ENCODE measurements at regions not wholly inside any gene's neighbourhood (a gene's known extent, or its start where the extent isn't known, plus 50 kb on each side); places are given as distances from the start of the nearest gene placed in this dataset.
"Not testable (repeated sequence)": the region's sequence is repeated elsewhere in the genome, so short reads cannot be mapped to it uniquely, and the experiment has no call there.

GRCh38 chr14:105581551-105582341 lies 55.4 kb downstream of the TMEM121 start:
- DNase-seq (ENCODE audit: low read depth in 3 of 3) = no peak

GRCh38 chr14:105582639-105583038 lies 56.3 kb downstream of the TMEM121 start:
- DNase-seq (ENCODE audit: low read depth in 3 of 3) = no peak

- DNase-seq (ENCODE audit: low read depth in 3 of 3) = not testable (repeated sequence)
Observed at GRCh38 chr14:105583914-105584313, 57.5 kb downstream of the TMEM121 start.

GRCh38 chr14:105585290-105585689 lies 58.9 kb downstream of the TMEM121 start:
- DNase-seq (ENCODE audit: low read depth in 3 of 3) = not testable (repeated sequence)

- not testable (repeated sequence) for DNase-seq (ENCODE audit: low read depth in 3 of 3)
Observed at GRCh38 chr14:105585722-105586121, 59.3 kb downstream of the TMEM121 start.

GRCh38 chr14:105586144-105586872 lies 59.9 kb downstream of the TMEM121 start:
- DNase-seq (ENCODE audit: low read depth in 3 of 3) = not testable (repeated sequence)

- not testable (repeated sequence) for DNase-seq (ENCODE audit: low read depth in 3 of 3)
Observed at GRCh38 chr14:105587034-105587433, 60.7 kb downstream of the TMEM121 start.

GRCh38 chr14:105587482-105588235 lies 61.3 kb downstream of the TMEM121 start:
- DNase-seq (ENCODE audit: low read depth in 3 of 3) = not testable (repeated sequence)

GRCh38 chr14:105588236-105588860 lies 62.0 kb downstream of the TMEM121 start:
- DNase-seq (ENCODE audit: low read depth in 3 of 3) = no peak

DNA sequence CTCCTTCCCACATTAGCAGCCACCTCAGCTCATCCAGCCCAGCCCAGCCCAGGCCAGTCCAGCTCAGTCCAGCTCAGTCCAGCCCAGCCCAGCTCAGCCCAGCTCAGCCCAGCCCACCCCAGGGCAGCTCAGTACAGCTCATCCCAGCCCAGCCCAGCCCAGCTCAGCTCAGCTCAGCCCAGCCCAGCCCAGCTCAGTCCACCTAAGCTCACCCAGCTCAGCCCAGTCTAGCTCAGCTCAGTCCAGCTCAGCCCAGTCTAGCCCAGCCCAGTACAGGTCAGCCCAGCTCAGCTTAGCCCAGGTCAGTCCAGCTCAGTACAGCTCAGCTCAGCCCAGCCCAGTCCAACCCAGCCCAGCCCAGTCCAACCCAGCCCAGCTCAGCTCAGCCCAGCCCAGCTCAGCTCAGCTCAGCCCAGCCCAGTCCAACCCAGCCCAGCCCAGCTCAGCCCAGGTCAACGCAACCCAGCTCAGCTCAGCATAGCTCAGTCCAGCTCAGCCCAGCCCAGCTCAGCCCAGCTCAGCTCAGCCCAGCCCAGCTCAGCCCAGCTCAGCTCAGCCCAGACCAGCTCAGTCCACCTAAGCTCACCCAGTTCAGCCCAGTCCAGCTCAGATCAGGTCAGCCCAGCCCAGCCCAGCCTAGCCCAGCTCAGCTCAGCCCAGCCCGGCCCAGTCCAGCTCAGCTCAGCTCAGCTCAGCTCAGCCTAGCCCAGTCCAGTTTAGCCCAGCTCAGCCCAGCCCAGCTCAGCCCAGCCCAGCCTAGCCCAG lies 63.0 kb downstream of the TMEM121 start:
- DNase-seq (ENCODE audit: low read depth in 3 of 3) = no peak

DNA sequence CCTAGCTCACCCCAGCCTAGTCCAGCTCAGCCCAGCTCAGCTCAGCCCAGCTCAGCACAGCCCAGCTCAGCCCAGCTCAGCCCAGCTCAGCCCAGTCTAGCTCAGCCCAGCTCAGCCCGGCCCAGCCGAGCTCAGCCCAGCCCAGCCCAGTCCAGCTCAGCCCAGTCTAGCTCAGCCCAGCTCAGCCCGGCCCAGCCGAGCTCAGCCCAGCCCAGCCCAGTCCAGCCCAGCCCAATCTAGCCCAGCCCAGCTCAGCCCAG lies 63.5 kb downstream of the TMEM121 start:
- DNase-seq (ENCODE audit: low read depth in 3 of 3) = not testable (repeated sequence)

GRCh38 chr14:105591052-105591451 lies 64.7 kb downstream of the TMEM121 start:
- DNase-seq (ENCODE audit: low read depth in 3 of 3) = no peak

GRCh38 chr14:105591792-105592341 lies 65.5 kb downstream of the TMEM121 start:
- DNase-seq (ENCODE audit: low read depth in 3 of 3) = not testable (repeated sequence)

DNA sequence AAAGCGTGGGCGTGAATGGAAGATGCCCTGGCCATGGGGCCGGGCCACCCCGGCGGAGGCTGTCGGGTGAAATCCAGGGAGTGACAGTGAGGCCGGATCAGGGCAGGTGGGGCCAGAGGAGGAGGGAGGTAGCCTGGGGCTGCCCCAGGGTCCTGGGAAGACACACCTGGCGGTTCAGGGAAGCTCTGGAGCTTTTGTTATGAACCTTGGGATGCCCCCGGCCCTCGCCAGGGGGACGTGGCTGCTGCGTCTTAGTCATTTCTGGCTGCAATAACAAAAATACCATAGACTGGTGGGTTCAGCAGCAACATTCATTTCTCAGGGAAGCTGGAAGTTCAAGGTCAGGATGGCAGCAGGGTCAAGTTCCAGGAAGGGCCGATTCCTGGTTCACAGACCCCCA lies 66.3 kb downstream of the TMEM121 start:
- not testable (repeated sequence) for DNase-seq (ENCODE audit: low read depth in 3 of 3)

DNA sequence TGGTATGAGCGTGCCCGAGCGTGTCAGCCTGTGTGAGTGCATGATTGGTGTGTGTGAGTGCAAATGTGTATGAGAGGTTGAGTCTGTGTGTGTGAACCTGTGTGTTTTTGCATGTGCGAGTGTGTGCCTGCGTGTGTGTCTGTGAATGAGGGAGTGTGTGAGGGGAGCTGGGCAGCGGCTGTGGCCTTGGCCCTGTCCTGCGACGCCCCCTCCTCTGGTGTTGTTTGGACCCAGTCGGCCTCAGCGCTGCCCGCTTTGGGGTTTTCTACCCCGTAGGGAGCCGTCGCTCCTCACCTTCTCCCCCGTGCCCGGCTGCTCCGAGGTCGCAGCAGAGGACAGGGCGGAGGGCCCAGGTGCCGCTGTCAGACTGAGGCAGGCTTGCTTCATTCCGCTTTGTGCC lies 69.0 kb downstream of the TMEM121 start:
- DNase-seq (ENCODE audit: low read depth in 3 of 3) = not testable (repeated sequence)

DNA sequence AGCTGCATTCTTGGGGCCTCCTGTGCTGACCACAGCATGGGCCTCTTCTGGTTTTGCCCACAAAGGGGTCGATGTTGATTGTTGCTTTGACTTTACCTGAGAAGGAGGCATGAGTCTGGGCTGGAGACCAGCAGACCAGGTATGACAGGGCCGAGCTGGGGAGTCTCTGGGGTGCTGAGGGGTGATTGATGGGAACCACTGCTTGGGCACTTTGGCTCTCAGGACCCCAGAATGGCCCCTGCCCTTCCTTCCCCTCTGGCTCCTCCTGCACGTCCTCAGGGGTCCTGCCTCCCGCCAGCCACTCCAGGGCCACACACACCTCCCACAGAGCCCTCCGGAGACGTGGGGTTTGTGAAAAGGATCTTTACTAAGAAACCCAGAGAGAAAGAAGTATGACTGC lies 70.0 kb downstream of the TMEM121 start:
- DNase-seq (ENCODE audit: low read depth in 3 of 3) = not testable (repeated sequence)

DNA sequence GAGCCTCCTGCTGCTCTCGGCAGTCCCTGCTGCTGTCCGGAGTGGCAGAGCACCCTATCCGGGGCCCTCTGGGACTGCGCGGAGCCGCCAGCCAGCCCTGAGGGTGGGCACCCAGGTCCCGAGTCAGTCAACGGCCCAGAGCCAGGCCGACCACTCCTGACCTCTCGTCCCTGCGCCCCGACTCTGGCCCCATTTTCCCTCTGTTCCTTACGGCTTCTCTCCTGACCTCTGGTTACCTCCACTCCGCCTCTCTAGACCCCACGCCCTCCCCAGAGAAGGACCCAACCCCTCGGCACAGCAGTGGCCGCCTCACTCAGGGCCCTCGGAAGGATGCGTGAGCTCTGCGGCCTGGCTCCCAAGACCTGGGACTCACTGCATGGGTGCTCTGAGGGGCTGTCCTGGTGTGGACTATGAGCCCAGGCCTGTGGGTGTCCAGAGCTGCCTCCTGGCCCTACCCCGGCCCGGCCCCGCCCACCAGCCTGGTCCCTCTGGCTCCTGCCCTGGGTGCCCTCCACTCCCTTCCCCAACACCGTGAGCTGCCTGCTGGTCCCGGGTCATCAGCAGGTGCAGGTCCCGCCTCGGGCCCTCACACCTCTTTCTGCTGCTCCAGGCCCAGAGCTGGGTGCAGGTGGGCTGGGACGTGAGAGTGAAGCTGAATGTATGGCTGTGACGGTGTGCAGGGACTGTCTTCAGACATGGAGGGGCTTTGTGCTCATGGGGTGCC lies 71.8 kb downstream of the TMEM121 start:
- not testable (repeated sequence) for DNase-seq (ENCODE audit: low read depth in 3 of 3)

DNA sequence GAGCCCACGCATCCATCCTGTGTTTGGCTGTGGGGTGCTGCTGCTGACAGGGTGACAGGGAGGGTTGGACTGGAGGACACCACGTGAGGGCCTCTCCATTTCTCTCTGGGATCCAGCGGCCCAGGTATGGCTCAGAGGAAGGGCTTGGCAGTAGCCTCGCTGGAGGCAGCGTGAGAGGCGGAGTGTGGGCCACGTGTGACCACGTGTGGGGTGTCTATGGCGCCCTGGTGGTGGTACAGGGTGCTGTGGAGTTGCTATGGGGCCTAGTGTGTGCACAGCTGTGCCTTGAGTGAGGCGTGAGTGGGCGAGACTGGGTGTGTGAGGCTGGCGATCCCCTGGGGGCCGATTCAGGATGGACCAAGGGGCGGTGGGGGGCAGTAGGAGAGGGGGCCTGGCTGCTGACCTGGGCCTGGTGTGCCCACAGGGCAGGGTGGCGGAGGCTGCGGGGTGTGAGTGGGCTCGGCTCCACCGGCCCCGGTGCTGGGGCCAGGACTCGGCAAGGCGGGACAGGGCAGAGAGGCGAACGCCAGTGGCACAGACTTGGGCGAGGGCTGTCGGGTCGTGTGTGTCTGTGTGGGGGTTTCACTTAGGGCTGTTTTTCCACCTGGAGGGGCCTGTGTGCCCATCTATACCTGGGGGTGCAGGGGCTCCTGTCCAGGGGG lies 72.7 kb downstream of the TMEM121 start:
- DNase-seq (ENCODE audit: low read depth in 3 of 3) = not testable (repeated sequence)

DNA sequence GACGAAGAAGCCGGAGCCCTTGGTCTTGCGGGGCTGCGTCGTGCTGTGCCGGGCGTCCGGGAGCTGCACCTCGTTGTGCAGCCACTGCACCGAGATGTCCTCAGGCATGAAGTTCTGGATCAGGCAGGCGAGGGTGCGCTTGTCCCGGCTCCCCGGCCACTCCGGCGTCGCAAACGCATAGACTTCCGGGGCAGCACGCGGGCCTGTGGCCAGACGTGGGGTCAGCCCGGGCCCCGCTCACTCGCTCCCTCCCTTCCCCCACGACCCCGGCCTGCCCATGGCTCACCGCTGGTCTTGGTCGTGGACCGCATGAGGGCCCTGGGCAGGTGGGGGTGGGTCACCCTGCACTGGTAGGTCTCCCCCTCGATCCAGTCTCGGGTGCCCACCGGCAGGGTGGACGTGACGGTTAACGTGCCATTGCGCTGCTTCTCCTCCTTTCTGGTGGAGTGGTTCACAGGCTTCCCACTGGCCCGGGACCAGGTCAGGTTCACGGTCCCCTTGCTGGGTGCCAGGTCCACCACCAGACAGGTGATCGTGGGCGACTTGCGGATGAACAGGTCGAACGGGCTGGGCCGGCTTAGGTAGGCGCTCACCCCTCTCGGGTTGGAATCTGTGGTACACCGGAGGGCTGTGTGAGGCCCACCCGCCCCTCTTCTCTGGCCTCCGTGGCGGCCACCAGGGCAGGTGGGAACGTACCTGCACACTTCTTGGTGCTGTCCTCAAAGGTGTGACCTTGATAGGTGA lies 74.0 kb downstream of the TMEM121 start:
- not testable (repeated sequence) for DNase-seq (ENCODE audit: low read depth in 3 of 3)

Measured in stimulated activated CD4-positive, alpha-beta T cell treated with anti-CD3 and anti-CD28 coated beads, TNF-alpha, amount 100 ng/mL, for 48 hours (primary cell).